HG03432 (cell line): ENCODE measurements at regions not wholly inside any gene's neighbourhood (a gene's known extent, or its start where the extent isn't known, plus 50 kb on each side); places are given as distances from the start of the nearest gene placed in this dataset.
"Not testable (repeated sequence)": the region's sequence is repeated elsewhere in the genome, so short reads cannot be mapped to it uniquely, and the experiment has no call there.

Experiments
- ATAC-seq: cut with Tn5 transposase; IDR thresholded peaks from one replicate; pipeline ENCODE4 v1.9.1; 2021; ENCODE audit warnings: mild to moderate bottlenecking, moderate library complexity; ENCODE audit not compliant: unreplicated experiment

DNA sequence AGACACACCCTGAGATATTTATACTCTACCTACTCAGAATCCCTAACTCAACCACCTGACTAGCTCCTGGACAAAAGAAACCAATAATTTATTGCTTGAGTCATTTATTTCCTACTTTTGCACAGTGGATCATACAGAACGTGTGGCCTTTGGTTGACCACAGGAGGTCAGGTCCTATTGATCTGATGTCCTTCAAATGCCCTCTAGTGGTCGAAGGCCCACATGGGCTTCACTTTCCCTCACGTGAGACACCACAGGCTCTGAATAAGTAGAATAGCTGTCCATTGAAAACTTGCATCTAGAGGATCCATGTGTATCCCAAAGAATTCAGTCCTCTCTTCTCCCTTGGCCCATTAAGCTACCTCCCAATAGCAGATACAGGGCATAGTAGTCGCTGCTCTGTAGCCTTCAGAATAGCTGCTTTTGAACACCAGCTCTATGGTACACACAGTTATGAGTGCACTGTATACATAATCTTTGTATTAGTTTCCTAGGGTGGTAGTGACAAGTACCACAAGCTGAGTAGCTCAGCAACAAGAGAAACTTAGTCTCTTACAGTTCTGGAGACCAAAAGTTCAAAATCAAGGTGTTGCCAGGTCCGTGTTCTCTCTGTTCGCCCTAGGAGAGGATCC lies 177.6 kb upstream of the SMARCA2 start:
- ATAC-seq, result peak; percentile 77

DNA sequence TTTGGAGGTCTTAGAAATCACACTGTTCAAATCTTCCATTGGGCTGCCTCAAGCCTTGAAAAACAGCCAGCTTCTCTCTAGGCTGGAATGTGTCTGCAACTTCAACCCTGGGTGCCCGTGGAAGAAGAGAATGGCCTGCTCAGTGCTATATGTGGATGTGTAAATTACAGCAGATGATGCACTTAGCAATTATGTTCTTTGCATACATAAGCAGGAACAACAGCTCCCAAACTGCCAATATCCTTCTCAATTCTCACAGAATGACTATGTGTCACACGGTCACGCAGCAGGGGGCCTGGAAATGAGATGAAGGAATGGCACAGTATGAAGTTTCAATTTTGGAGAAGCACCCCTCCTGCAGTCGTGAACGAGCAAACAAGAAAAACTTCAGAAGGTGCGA lies 175.2 kb upstream of the SMARCA2 start:
- ATAC-seq, result no peak

DNA sequence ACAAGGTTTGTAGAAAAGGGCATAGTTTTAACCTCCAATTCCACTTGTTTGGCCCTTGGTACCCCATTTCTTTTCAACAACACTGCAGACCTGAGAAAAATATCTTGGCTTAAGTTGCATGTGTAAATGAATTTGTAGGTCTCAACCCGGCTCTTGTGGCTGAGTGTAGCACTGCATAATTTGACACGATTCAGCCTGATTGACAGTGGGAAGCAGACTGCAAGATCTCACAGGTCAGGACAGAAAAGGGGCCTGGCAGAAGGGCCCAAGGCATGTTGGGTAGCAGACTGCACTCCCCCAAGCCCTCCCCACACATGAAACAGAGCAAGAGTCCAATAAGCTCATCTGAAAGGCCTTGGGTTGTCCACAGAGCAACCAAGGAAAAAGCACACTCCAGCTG lies 169.7 kb upstream of the SMARCA2 start:
- ATAC-seq, result no peak

DNA sequence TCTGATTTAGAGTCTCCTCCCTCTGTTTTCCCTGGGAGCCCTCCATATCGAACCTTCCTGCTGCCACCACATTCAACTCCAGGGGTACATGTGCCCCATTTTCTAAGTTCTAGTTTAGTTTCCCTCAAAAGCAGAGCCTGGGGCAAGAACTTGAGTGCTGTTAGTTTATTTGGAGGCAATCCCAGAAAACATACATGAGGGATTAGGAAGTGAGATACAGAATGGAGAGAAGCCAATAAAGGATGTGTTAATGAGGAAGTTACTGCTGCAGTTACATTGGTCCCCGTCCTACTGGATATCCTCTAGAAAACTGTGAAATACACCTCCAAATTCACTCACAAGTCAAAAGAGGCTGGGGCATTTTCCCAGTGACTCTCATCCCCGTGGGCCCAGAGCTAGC lies 159.4 kb upstream of the SMARCA2 start:
- no peak for ATAC-seq

DNA sequence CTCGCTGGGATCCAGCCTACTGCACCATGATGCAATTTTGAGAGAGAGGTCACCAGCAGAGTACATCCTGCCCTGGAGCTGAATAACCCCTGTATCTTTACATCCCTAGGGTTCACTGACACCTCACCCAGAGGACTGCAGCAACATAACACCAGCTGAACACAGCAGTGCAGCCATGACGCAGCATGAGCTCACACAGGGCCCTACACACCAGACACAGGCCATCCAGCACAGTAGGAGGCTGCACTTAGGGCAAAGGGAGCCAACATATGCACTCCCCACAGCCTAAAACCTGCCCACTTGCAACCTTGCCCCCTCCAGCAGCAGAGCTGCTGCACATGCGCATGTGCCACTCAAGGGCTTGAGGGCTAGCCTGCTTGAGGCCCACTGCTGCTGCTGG lies 157.3 kb upstream of the SMARCA2 start:
- no peak for ATAC-seq

DNA sequence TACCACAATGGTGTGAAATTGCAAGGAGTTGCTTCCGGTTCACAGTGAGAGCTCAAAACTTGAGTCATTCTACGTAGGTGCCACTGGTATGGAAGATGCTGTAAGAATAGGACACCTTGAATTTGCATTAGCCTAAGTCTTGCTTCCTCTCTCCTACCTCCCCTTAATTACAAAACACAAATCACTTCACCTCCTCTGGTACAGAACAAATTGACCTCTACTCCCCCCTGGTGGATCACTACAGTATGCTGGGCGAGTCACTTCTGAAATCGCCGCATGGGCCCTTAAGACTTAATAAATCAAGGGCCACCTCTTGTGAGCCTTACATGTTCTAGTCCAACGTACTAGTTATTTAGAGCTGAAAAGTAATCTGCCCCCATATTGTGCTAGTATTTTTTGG lies 145.3 kb upstream of the SMARCA2 start:
- ATAC-seq, result peak; percentile 91

DNA sequence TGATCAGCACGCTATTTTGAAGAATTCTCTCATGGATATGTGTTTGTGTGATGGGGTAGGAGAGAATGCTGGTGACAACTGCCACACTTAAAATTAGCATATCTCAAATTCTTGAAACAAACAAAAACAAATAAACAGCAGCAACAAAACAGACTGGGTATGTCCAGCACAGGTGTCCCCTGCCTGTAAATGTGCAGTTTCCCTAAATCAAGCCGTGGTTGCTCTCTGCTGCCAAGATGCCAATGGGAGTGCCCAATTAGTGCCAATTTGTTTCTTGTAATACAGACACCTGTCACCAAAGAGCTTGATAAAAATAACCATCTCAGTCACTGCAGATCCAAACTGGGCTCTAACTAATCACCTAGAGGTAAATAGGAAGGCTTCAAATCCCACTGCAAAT lies 144.2 kb upstream of the SMARCA2 start:
- ATAC-seq, result no peak

DNA sequence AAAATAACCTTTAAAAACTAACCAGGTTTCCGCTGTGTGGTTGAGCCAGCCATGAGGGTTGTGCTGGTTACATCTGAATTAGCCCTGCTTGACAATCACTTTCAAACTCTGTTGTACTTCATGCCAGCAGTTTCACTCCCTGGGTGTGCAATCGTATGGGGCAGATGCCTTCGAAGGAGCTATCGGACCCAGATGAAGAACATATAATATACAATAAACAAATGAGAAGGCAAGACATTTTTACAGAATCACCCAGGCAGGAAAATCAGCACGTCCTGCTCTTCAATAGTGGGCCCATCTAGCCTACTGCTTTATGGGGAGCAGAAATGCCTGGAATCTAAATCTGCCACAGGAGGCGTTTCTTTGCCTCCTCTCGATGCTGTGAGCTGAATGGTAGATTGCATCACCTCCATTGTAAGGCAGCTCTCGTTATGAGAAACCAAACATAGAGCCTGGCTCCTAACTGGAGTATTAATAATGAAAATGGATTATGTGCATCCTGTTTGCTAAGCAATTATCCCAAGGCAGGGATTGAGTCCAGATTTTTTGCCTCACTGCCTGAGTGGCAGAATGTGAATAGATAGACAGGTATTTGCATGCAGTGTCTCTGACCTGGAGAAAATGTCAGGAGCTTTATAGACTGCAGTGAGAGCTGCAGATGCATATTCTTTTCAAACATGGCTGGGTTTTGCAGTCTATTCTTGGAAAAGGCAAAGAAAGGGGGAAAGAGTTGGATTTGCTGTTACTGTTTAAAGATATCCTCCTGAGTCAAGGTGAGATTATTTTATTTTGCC lies 143.3 kb upstream of the SMARCA2 start:
- no peak for ATAC-seq

DNA sequence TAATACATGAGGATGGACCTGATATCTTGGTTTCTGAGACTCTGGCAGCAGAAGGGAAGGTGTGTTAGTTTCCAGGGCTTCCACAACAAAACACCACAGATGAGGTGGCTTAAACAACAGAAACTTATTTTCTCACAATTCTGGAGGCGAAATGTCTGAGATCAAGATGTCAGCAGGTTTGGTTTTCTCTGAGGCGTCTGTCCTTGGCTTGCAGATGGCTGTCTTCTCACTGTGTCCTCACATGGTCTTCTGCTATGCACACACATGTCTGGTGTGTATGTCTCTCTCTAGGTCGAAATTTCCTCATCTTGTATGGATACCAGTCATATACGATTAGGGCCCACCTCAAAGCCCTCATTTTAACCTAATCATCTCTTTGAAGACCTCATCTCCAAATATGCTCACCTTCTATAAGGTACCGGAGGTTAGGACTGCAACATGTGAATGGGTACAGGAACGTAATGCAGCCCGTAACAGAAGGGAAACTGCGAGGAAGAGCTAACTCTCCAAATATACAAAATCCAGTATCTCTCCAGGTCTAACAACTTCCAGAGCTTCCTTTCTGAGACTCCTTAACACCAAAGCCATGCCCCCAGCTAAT lies 139.8 kb upstream of the SMARCA2 start:
- ATAC-seq, result no peak

DNA sequence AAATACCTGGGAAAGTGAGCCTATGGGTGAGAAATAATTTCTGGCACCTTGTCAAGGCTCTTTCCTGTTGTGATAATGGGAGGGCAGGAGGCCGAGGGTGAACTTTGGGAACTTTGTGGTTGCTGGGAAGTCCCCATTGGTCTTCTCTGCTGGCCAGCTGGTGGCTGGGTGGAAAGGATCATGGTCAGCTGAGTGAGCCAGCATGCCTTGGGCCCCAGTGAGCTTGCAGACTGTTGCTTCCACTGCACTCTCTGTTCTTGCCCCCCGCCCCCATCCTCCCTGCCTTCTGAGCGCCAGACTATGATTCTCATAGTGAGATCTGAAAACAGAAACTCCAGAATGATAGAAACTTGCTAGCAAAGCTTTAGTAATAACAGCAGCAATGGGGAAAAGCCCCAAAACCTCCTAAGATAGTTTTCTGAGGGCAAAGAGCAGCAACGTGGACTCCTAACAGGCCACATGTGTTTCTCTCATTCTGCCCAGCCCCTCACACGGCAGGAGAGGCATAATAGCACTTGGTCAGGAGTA lies 139.2 kb upstream of the SMARCA2 start:
- ATAC-seq, result peak; percentile 73

DNA sequence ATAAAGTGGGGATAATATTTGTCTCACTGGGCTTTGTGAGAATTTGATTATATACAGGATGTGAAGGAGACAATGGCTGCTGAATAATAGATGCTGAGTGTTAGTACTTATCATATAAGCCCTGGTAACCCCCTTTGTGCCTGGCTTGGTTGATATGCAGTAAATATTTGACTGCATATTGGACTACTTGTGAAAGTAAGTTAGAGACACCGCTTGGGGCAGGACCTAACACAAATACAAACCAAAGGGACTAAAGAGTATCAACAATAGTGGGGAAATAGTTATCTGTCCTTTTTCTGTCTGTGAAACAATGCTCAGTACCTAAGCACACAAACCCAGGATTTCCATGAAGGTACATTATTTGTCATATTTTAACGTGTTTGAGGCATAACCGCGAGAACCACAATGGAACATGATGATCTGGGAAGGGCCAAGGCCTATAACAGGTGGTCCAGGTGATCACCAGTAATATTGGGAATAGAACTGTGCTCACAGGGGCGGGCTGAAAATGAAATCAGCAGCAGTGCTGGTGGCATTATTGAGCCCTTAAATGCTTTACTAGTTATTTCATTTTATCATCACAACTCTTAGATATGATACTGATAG lies 138.2 kb upstream of the SMARCA2 start:
- ATAC-seq, result no peak

DNA sequence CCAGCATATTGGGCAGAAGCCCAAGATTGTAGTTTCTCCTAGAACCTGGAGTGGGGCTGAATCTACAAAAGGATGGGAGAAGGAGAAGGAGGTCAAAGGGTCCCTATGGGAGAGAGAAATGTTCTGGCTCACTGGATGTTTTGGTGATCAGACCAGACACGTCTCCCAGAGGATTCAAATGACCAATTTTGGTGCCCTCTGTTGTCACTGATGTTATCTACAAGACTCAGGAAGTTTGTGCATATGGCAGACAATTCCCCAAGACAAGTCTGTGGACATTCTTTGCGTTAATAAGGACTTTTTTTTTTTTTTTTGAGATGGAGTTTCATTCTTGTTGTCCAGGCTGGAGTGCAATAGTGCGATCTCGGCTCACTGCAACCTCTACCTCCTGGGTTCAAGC lies 137.2 kb upstream of the SMARCA2 start:
- ATAC-seq, result no peak

DNA sequence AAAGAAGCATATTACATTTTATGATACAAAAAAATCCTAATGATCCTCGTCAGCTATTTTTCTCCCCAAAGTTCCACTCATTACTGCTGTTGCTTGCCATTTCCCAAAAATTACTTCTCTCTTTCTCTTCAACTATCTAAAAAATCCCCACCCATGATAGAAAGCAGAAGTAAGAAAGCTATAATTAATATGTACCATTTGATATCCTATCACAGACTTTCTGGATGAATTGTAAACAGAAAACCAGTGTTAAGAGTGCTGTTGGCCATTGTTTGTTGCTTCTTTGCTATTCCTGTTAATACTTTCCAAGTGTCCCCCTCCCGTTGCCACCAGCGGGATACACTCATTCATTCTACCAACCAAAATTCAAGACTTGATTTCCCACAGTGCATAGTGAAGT lies 136.3 kb upstream of the SMARCA2 start:
- ATAC-seq, result no peak

DNA sequence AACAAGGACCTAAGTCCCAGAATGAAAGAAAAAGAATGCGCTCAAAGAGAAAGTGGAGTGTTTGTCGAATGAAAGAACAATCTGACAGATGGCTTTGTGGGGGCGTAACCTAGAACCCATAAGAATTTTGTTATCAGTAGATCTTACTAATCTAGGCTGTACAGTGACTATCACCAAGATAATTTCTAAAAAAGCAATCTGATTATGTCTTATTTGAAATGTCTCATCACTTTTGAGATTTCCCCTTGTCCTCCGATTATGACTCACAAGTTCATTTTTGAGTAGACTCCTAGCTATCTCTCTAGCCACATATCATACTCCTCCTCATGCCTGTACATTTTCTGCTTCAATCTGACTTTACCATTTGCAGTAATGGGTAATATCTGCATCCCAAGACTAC lies 135.6 kb upstream of the SMARCA2 start:
- ATAC-seq, result peak; percentile 48

DNA sequence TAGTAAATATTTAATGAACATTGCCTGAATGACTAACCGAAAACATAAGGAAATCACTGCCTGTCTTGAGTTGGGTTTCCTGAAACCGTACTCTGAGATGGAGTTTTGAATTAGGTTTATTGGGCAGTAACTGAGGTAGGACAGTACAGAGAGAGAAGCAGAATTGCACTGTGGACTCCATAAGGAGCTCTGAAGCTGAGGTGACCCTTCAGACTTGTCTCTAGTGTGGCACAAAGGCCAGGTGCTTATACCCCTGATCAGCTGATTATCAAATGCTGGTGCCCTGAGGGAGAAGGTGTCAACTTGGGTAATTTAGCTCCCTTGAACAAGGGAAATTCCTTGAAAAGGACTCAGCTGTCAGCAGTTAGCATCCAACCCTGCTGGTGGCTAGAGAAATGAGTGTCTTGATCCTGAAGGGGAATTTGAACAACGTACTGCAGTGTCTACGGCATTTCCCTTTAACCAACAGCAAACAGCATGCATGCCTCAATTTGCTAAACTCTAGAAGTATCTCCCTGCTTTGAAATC lies 135.0 kb upstream of the SMARCA2 start:
- peak; percentile 9 for ATAC-seq

DNA sequence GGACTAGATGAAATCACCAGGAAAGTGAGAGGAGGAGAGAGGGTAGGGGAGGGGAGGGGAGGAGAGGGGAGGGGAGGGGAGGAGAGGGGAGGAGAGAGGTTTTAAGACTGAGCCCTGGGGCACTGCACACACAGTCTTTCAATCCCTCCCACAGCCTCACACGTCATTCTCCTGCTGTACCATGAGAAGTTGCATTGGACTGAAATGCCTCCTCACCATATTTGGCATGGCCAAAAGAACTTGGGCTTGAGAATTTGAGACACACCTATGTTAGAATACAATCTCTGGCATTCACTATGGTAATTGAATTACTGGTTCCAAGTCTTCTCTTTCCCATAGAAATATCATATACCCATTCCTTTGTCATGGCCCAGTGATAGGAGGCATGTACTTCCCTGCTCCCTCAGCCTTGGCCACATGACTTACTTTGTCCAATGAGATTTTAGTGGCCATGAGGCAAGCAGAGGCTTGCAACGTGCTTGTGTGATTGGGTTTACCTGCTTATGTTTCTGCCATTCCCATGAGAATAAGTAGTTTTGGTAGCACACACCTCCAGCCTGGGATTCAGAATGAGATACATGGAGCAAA lies 133.3 kb upstream of the SMARCA2 start:
- no peak for ATAC-seq

DNA sequence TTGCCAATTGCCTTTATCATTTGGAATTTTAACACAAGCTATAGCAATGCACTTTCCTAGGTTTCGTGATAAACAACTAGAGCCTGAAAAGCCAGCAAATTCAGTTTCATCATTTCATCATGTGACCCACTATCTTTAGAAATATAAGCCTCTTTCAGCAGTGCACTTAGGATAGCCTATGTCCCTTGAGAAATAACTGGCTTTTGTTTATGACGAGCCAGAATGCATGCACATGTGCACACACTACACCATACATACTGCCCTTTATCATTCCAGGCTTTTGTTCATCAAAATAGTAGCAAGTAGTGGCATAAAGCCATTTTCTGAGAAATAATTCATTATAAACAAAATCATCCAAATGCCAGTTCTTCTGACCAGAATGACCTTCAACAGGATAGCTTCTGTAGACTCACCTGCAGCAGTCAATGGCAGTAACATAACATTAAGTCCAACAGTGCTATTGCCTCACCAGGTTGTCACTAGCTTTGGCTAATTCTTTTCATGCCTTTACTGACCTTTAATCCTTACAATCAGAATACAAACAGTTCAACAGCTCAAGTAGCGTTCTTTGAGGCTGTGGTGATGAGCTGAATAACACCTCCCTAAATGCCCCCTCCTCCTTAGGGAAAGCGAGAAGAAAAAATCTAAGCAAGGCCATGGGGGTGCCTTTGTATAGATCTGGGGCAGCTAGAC lies 132.3 kb upstream of the SMARCA2 start:
- no peak for ATAC-seq

DNA sequence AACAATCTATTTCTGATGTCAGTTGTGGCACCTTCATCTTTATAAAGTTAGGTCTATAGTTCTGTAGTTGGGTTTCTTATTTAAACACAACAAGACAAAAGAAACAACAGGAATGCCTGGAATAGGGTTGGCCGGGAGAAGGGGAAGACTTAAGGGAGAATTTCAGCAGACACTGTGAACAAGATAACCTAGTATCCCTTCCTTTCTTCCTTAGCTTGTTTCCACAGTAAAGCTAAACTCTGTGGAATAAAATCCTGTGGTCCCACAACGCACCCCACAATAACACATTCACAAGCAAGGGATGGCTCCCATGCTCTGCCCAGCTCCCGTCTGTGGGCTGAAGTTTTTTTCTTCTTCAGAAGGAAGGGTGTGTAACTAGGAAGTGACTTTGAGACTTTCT lies 124.9 kb upstream of the SMARCA2 start:
- no peak for ATAC-seq

DNA sequence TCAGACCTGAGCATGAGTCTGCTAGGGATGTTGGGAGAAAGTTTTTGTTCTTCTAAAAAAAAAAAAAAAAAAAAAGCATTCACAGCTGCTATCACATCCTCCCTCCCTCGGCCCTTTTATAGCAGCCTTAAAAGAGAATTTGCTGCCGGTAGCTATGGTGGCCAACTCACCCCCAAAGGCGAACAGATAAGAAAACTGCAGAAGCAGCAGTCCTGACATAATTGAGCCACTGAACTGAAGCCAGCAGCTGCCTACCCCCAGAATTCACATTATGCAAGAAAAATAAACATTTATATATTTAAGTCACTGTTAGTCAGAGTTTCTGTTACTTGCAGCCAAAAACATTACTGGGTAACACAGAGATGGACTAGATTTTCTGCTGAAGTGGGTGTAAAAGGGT lies 124.3 kb upstream of the SMARCA2 start:
- no peak for ATAC-seq

DNA sequence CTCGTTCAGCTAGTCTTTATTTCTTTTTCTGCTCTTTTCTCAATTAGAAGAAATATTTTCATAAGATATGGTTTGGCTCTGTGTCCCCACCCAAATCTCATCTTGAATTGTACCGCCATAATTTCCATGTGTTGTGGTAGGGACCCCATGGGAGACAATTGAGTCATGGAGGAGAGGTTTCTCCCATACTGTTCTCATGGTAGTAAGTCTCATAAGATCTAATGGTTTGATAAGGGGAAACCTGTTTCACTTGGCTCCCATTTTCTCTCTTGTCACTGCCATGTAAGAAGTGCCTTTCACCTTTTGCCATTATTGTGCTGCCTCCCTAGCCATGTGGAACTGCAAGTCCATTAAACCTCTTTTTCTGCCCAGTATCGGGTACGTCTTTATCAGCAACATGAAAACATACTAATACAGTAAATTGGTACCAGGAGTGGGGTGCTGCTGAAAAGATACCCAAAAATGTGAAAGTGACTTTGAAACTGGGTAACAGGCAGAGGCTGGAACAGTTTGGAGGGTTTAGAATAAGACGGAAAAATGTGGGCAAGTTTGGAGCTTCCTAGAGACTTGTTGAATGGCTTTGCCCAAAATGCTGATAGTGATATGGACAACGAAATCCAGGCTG lies 112.0 kb upstream of the SMARCA2 start:
- not testable (repeated sequence) for ATAC-seq
